Heart left ventricle (tissue), 16 donors: ENCODE measurements at regions not wholly inside any gene's neighbourhood (a gene's known extent, or its start where the extent isn't known, plus 50 kb on each side); places are given as distances from the start of the nearest gene placed in this dataset.

ENCODE experiments used
- ATAC-seq, 4 donors: fragments of 200-7000 bp; cut with Tn5 transposase; one replicate each; pipeline ENCODE4 v1.9.1; 2020 to 2022; ENCODE audit warnings: moderate library complexity in 4 of 4, mild to moderate bottlenecking in 3 of 4, moderate number of reproducible peaks in 1 of 4
- DNase-seq, 5 donors: peaks; one replicate each; pipeline ENCODE4 v3.0.0-alpha.2; 2020
- H3K27ac ChIP-seq, 12 donors: fragments of 200-600 bp; sonication (generic) in 4 of 12; one replicate each; pipeline versions ENCODE4 v1.5.0 to v1.8.0; 2016 to 2022; ENCODE audit warnings: mild to moderate bottlenecking in 2 of 12
- H3K27me3 ChIP-seq, 9 donors: fragments of 200-600 bp; sonication (generic) in 2 of 9; one replicate each; pipeline versions ENCODE4 v1.5.1 to v1.8.0; 2016 to 2022; ENCODE audit warnings: mild to moderate bottlenecking in 3 of 9
- H3K36me3 ChIP-seq, 9 donors: fragments of 200-600 bp; sonication (generic) in 2 of 9; one replicate each; pipeline versions ENCODE4 v1.5.0 to v1.8.0; 2018 to 2022; ENCODE audit warnings: mild to moderate bottlenecking in 2 of 9
- H3K4me1 ChIP-seq, 12 donors: fragments of 200-600 bp; sonication (generic) in 4 of 12; one replicate each; pipeline versions ENCODE4 v1.5.0 to v1.8.0; 2016 to 2022; ENCODE audit warnings: mild to moderate bottlenecking in 3 of 12
- H3K4me3 ChIP-seq, 12 donors: fragments of 200-600 bp; sonication (generic) in 4 of 12; one replicate each; pipeline versions ENCODE4 v1.5.0 to v1.8.0; 2017 to 2022; ENCODE audit warnings: mild to moderate bottlenecking in 9 of 12, moderate library complexity in 4 of 12
- H3K9me3 ChIP-seq, 12 donors: fragments of 200-600 bp; sonication (generic) in 4 of 12; one replicate each; pipeline versions ENCODE4 v1.5.0 to v1.8.0; 2016 to 2022; ENCODE audit warnings: mild to moderate bottlenecking in 1 of 12
- POLR2A ChIP-seq, 2 donors: fragments of 450-650 bp; IDR thresholded peaks; one replicate each; pipeline ENCODE4 v1.6.1; 2017; ENCODE audit warnings: antibody characterized with exemption in 2 of 2, mild to moderate bottlenecking in 2 of 2, moderate library complexity in 2 of 2
- WGBS, 4 donors: extraction: QIAGEN DNeasy Blood & Tissue Kit in 2 of 4; methylation state at CpG; one replicate each; pipeline versions ENCODE4 v1.1.5 to v1.1.7; 2013 to 2018; 5-methylcytosine and 5-hydroxymethylcytosine counted together
- intact Hi-C, 10 donors: fragments of 100-400 bp; cut with DNase I; formaldehyde crosslinking; loops; one replicate each; pipeline versions ENCODE4 v1.11.1 to v1.14.2; 2022
- TF ChIP-seq, protein P1 (sequence below), 12 donors: fragments of 200-600 bp; sonication (generic) in 4 of 12; IDR thresholded peaks; one replicate each; pipeline versions ENCODE4 v1.5.0 to v1.8.0; 2018 to 2022; ENCODE audit warnings: antibody characterized with exemption in 12 of 12, mild to moderate bottlenecking in 5 of 12
- donor health status: ischemic (EF 13 %, LVEDD 7.1; RV severe dilation, severe dysfunction).
- donor health status: healthy with polysubstance abuse.
- donor health status: DM: no; HTN: yes; CAD: no.
- donor health status: DM: no; HTN: no; CAD: no.
- donor health status: ischemic (EF 25% LVEDD 6.9; RV normal size, moderate dysfunction).
- donor health status: ischemic (EF 25% LVEDD 5.7; RV mildly dilated, moderate dysfunction).
- donor health status: healthy.
- donor health status: DM: yes; HTN: yes; CAD: no.
- donor health status: ischemic (EF 35%, LVEDD 5.7; RV mildly dilated, moderate dysfunction).
- donor health status: nonischemic (EF 11% LVEDD 7.7; RV severe dilation, severe dysfunction).
- donor health status: DM: yes; HTN: yes; CAD: no.
- donor health status: PGD.
- donor health status: ischemic (EF 29% LVEDD 5.4; RV normal size, mild dysfunction).
- donor health status: nonischemic (EF 23%, LVEDD 6.1; RV moderate dilation, normal function).

DNA sequence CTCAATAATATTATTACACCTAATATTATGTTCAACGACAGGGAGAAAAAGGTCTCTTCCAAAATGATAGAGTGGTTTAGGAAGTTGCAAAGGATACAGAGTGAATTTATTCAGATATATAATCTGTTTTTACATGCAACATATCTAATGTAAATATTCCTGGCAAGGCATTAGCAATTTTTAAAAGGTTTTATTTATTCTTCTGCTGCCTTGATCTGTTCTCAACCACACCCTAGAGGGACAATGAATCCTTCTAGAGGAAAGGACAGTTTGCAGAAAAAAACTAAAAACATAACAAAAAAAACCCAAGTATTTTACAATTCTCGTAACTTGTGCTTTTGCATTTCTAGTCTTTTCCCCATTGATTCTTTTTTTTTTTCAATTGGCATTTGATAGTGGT lies 459.6 kb downstream of the KLF12 start:
- ATAC-seq: no peak
- TF ChIP-seq POLR2A (IDR thresholded peaks at IDR 0.05): no peak
- TF ChIP-seq, protein P1, sequence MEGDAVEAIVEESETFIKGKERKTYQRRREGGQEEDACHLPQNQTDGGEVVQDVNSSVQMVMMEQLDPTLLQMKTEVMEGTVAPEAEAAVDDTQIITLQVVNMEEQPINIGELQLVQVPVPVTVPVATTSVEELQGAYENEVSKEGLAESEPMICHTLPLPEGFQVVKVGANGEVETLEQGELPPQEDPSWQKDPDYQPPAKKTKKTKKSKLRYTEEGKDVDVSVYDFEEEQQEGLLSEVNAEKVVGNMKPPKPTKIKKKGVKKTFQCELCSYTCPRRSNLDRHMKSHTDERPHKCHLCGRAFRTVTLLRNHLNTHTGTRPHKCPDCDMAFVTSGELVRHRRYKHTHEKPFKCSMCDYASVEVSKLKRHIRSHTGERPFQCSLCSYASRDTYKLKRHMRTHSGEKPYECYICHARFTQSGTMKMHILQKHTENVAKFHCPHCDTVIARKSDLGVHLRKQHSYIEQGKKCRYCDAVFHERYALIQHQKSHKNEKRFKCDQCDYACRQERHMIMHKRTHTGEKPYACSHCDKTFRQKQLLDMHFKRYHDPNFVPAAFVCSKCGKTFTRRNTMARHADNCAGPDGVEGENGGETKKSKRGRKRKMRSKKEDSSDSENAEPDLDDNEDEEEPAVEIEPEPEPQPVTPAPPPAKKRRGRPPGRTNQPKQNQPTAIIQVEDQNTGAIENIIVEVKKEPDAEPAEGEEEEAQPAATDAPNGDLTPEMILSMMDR (IDR thresholded peaks at IDR 0.05): no peak
- peaks cover 0 to 9% (median 0%) of the 10 kb centered on the region in 12 donors for H3K4me1 ChIP-seq
- 78 to 90% (median 84%) methylated on average over 2 of the region's 2 CpGs for WGBS, 4 donors
- H3K27ac ChIP-seq: no peak overlapping the region
- H3K36me3 ChIP-seq: no peaks in the 10 kb centered on the region
- intact Hi-C loops: no loop called here
- H3K27me3 ChIP-seq: no peaks in the 10 kb centered on the region
- H3K4me3 ChIP-seq: no peak overlapping the region
- DNase-seq: no peak
- no peaks in the 10 kb centered on the region for H3K9me3 ChIP-seq

DNA sequence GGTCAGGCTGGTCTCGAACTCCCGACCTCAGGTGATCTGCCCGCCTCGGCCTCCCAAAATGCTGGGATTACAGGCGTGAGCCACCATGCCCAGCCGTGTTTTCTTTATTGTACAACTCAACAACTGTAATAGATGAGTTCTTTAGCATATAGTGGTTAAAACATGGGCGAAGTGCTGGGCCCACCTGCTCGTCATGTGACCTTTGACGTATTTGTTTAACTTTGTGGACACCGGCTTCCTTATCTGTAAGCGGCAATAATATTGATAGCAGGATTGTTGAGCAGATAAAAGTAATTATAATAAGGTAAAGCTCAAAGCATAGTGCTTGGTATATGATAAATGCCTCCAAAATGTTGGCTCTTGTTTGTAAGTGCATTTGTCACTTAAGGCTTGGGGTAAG lies 460.3 kb downstream of the KLF12 start:
- DNase-seq (no peak), ATAC-seq (no peak)
- Histone ChIP-seq H3K36me3 (no peaks in the 10 kb centered on the region), H3K4me3 (no peak overlapping the region), H3K4me1 (peaks cover 0 to 9% (median 0%) of the 10 kb centered on the region in 12 donors), H3K9me3 (no peaks in the 10 kb centered on the region), H3K27ac (no peak overlapping the region), H3K27me3 (no peaks in the 10 kb centered on the region)
- intact Hi-C loops: no loop called here
- WGBS, 4 donors: 94 to 95% (median 95%) methylated on average over 11 of the region's 11 CpGs
- TF ChIP-seq, protein P1 (IDR thresholded peaks at IDR 0.05): no peak
- no peak for TF ChIP-seq POLR2A (IDR thresholded peaks at IDR 0.05)

DNA sequence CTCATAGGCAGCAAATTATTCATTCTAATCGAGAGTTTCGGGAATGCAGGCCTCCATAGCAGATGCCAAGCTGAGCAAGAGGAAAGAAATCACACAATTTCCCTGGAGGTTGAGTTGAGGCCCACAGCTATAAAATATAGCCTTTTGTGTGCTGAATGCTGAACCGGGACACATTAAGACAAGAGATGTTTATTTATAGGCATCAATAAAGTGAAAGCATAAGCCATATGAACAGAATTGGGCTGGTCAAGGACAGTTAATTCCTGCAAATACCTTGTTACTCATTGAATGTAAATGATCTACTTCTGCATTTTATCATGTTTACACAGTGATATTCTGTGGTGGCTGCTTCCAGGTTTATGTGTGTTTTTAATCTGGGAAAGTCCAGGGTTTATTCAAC lies 461.7 kb downstream of the KLF12 start:
- WGBS, 4 donors: 38 to 69% (median 44%) methylated on average over 3 of the region's 3 CpGs
- DNase-seq (no peak), ATAC-seq (no peak)
- Histone ChIP-seq H3K4me1 (peaks cover 0 to 9% (median 2%) of the 10 kb centered on the region in 12 donors), H3K36me3 (no peaks in the 10 kb centered on the region), H3K9me3 (no peaks in the 10 kb centered on the region), H3K27ac (no peak overlapping the region), H3K27me3 (no peaks in the 10 kb centered on the region), H3K4me3 (no peak overlapping the region)
- intact Hi-C loops: no loop called here
- TF ChIP-seq, protein P1 (IDR thresholded peaks at IDR 0.05): no peak
- TF ChIP-seq POLR2A (IDR thresholded peaks at IDR 0.05): no peak

- Histone ChIP-seq H3K4me1 (peaks cover 0 to 9% (median 0%) of the 10 kb centered on the region in 12 donors), H3K27me3 (no peaks in the 10 kb centered on the region), H3K4me3 (no peak overlapping the region), H3K27ac (no peak overlapping the region), H3K9me3 (no peaks in the 10 kb centered on the region), H3K36me3 (no peaks in the 10 kb centered on the region)
- DNase-seq (no peak), ATAC-seq (no peak)
- TF ChIP-seq, protein P1 (IDR thresholded peaks at IDR 0.05): no peak
- no peak for TF ChIP-seq POLR2A (IDR thresholded peaks at IDR 0.05)
- WGBS, 4 donors: 88 to 96% (median 90%) methylated on average over 5 of the region's 5 CpGs
- intact Hi-C loops: no loop called here
Observed at GRCh38 chr13:73671732-73672131, 462.5 kb downstream of the KLF12 start.
